Spleen (tissue), 7 donors: ENCODE measurements at regions not wholly inside any gene's neighbourhood (a gene's known extent, or its start where the extent isn't known, plus 50 kb on each side); places are given as distances from the start of the nearest gene placed in this dataset.

Experiments used
- CTCF ChIP-seq, 11 experiments: fragments of 200-600 bp in 7 of 11; fragments of 450-650 bp in 4 of 11; sonication (generic) in 4 of 11; IDR thresholded peaks in 8 of 11; conservative IDR thresholded peaks in 3 of 11; 1 replicate in 7 of 11; 2 replicates in 4 of 11; pipeline versions ENCODE4 v1.4.0 to v1.8.0; 2016 to 2021; ENCODE audit warnings: antibody characterized with exemption in 11 of 11, inconsistent platforms in 4 of 11, mild to moderate bottlenecking in 1 of 11
- POLR2A ChIP-seq, 3 donors: fragments of 450-650 bp; IDR thresholded peaks; one replicate each; pipeline ENCODE4 v1.5.1; 2017; ENCODE audit warnings: antibody characterized with exemption in 3 of 3, mild to moderate bottlenecking in 1 of 3
- donor health status: DM: no; HTN: no; CAD: no; lungs with moderate emphysema.
- donor health status: DM: no; HTN: no; CAD: no.
- donor health status: DM: no; HTN: no; CAD: no.

GRCh38 chr3:82567029-82567600 lies 805.7 kb upstream of the GBE1 start:
- no peak for TF ChIP-seq POLR2A (IDR thresholded peaks at IDR 0.05)
- no peak for TF ChIP-seq CTCF (IDR thresholded peaks at IDR 0.05 in 8 of 11, conservative IDR thresholded peaks at IDR 0.05 in 3 of 11)
